ENCODE measurements at regions not wholly inside any gene's neighbourhood (a gene's known extent, or its start where the extent isn't known, plus 50 kb on each side); places are given as distances from the start of the nearest gene placed in this dataset.

GRCh38 chr18:40851014-40851429 is 1104.0 kb upstream of the PIK3C3 start:
- Histone ChIP-seq H3K36me3 (no peaks in the 10 kb centered on the region), H3K4me1 (peaks cover 0 to 18% (median 9%) of the 10 kb centered on the region in 4 donors), H3K9me3 (no peaks in the 10 kb centered on the region), H3K27ac (no peak overlapping the region), H3K27me3 (no peaks in the 10 kb centered on the region), H3K4me3 (no peak overlapping the region)
- DNase-seq: no peak
- intact Hi-C loops (cut with DNase I): no loop called here
- no peak for TF ChIP-seq EP300 (IDR thresholded peaks at IDR 0.05)
- no peak for TF ChIP-seq CTCF (IDR thresholded peaks at IDR 0.05)
- no peak for TF ChIP-seq POLR2AphosphoS5 (IDR thresholded peaks at IDR 0.05)
- no peak for TF ChIP-seq POLR2A (IDR thresholded peaks at IDR 0.05)
- 30 to 76% methylated on average over 3 of the region's 3 CpGs for WGBS, 2 donors

GRCh38 chr18:40849886-40850285 is 1105.1 kb upstream of the PIK3C3 start:
- no peak for DNase-seq
- intact Hi-C loops (cut with DNase I): no loop called here
- Histone ChIP-seq H3K36me3 (no peaks in the 10 kb centered on the region), H3K27ac (no peak overlapping the region), H3K4me1 (peaks cover 0 to 18% (median 9%) of the 10 kb centered on the region in 4 donors), H3K4me3 (no peak overlapping the region), H3K9me3 (no peaks in the 10 kb centered on the region), H3K27me3 (no peaks in the 10 kb centered on the region)
- 57 to 75% methylated on average over 1 of the region's 1 CpG for WGBS, 2 donors
- TF ChIP-seq POLR2A (IDR thresholded peaks at IDR 0.05) (no peak), POLR2AphosphoS5 (IDR thresholded peaks at IDR 0.05) (no peak), CTCF (IDR thresholded peaks at IDR 0.05) (no peak), EP300 (IDR thresholded peaks at IDR 0.05) (no peak)

DNA sequence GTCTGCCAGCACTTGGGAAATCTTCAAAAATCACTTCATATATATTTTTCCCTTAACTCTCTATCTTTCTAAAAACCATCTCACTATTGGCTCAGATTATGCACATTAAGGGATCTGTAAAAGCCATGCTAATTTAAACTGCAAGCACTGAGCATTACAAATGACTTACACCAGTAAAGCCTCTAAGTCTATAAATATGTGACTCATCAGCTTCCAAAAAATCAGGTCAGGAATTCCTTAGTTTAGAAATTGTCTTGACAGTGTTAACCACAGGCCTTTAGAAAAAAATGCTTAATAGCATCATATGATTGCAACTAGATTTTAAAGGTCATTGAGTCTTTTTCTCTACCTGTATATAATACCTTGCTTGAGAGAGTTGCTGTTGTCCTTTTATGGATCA is 1113.6 kb upstream of the PIK3C3 start:
- Histone ChIP-seq H3K4me1 (peaks cover 0 to 6% (median 0%) of the 10 kb centered on the region in 4 donors), H3K4me3 (no peak overlapping the region), H3K9me3 (no peaks in the 10 kb centered on the region), H3K27ac (no peak overlapping the region), H3K36me3 (no peaks in the 10 kb centered on the region), H3K27me3 (no peaks in the 10 kb centered on the region)
- intact Hi-C loops (cut with DNase I): no loop called here
- no peak for DNase-seq
- TF ChIP-seq POLR2A (IDR thresholded peaks at IDR 0.05) (no peak), POLR2AphosphoS5 (IDR thresholded peaks at IDR 0.05) (no peak), EP300 (IDR thresholded peaks at IDR 0.05) (no peak), CTCF (IDR thresholded peaks at IDR 0.05) (no peak)

DNA sequence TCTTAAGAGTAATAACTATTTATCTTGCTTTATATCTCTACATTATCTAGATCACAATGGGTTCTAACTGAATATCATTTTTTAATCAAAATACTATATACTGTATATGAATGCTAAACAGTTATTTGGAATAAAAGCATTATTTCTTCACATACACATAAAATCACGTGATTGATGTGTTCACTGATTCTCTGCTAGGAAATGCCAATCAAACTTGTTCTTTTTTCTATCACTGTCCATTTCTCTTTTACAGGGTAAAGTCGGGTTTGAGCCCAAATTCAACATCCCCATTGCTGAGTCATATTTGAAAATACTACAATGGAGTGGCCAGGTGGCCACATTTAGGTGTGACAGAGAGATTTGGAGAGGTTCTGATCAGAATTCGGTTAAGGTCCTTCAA is 1114.0 kb upstream of the PIK3C3 start:
- H3K4me1 ChIP-seq: peaks cover 0 to 6% (median 0%) of the 10 kb centered on the region in 4 donors
- 44 to 70% methylated on average over 3 of the region's 3 CpGs for WGBS, 2 donors
- no peak for DNase-seq
- H3K27ac ChIP-seq: no peak overlapping the region
- H3K9me3 ChIP-seq: no peaks in the 10 kb centered on the region
- TF ChIP-seq CTCF (IDR thresholded peaks at IDR 0.05): no peak
- TF ChIP-seq POLR2AphosphoS5 (IDR thresholded peaks at IDR 0.05): no peak
- no peak for TF ChIP-seq POLR2A (IDR thresholded peaks at IDR 0.05)
- no peak for TF ChIP-seq EP300 (IDR thresholded peaks at IDR 0.05)
- no peaks in the 10 kb centered on the region for H3K27me3 ChIP-seq
- H3K36me3 ChIP-seq: no peaks in the 10 kb centered on the region
- H3K4me3 ChIP-seq: no peak overlapping the region
- intact Hi-C loops (cut with DNase I): no loop called here

DNA sequence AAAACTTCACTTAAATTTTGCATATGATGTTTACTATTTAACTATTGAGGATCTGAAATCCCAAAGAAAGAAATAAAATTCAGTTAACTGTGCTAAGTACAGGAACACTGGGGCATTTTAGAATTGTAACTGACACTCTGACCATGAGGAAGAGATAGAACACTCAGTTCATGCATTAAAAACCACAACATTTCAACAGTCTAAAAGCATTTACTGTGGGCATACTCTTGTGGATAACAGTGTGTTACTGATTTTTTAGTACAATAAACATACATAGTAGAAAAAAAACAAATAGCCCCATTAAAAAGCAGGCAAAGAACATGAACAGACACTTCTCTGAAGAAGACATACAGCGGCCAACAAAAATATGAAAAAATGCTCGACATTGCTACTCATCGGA is 1122.7 kb upstream of the PIK3C3 start:
- Histone ChIP-seq H3K36me3 (no peaks in the 10 kb centered on the region), H3K4me3 (no peak overlapping the region), H3K27ac (no peak overlapping the region), H3K27me3 (no peaks in the 10 kb centered on the region), H3K9me3 (no peaks in the 10 kb centered on the region), H3K4me1 (no peaks in the 10 kb centered on the region)
- no peak for DNase-seq
- intact Hi-C loops (cut with DNase I): no loop called here
- TF ChIP-seq POLR2A (IDR thresholded peaks at IDR 0.05) (no peak), POLR2AphosphoS5 (IDR thresholded peaks at IDR 0.05) (no peak), CTCF (IDR thresholded peaks at IDR 0.05) (no peak), EP300 (IDR thresholded peaks at IDR 0.05) (no peak)
- WGBS, 2 donors: 93 to 96% methylated on average over 3 of the region's 3 CpGs

Measured in sigmoid colon (tissue), 6 donors.